ENCODE measurements at regions not wholly inside any gene's neighbourhood (a gene's known extent, or its start where the extent isn't known, plus 50 kb on each side); places are given as distances from the start of the nearest gene placed in this dataset.

DNA sequence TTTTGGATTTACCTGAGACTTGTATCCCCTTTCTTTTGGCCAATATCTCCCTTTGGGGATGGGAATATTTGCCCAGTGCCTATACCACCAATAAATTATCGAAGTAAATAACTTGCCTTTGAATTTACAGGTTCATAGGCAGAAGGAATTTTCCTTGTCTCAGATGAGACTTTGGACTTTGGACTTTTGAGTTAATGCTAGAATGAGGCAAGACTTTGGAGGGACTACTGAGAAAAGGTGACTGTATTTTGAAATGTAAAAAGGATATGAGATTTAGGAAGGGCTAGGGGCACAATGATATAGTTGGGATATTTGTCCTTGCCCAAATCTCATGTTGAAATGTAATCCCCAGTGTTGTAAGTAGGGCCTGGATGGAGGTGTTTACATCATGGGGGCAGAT, 384.5 kb upstream of the GHITM start:
- dilution Hi-C loops (cut with MboI; ENCODE audit: extremely low pct_ligation_motif_present, low sequenced_read_pairs) (no loop called here), intact Hi-C loops (cut with micrococcal nuclease) (no loop called here)
- FAIRE-seq: no peak
- Histone ChIP-seq H3K27me3 (ENCODE audit: control insufficient read depth in 2 of 2, insufficient read depth in 2 of 2, low read length in 2 of 2) (no peaks in the 10 kb centered on the region), H3K4me3 (replicated peaks in 1 of 3; ENCODE audit: insufficient read depth in 1 of 3, low read depth in 1 of 3, low read length in 3 of 3) (no peak overlapping the region), H3K36me3 (ENCODE audit: control insufficient read depth in 2 of 2, extremely low read depth in 1 of 2, insufficient read depth in 2 of 2, low read length in 2 of 2) (no peaks in the 10 kb centered on the region), H3K4me1 (ENCODE audit: control insufficient read depth, extremely low read depth, insufficient read depth, low read length) (no peaks in the 10 kb centered on the region), H2AFZ (ENCODE audit: low read depth, low read length) (no peak overlapping the region), H3K9me1 (replicated peaks; ENCODE audit: control insufficient read depth, extremely low read depth, insufficient read depth, low read length) (no peaks in the 10 kb centered on the region), H3K27ac (ENCODE audit: insufficient read depth, low read depth, low read length) (no peak overlapping the region), H3K9me3 (replicated peaks; ENCODE audit: control insufficient read depth, insufficient read depth, low read length) (no peaks in the 10 kb centered on the region), H3K9ac (replicated peaks; ENCODE audit: extremely low read depth, insufficient read depth, low read length) (no peak overlapping the region), H3K79me2 (ENCODE audit: control insufficient read depth, insufficient read depth, low read length) (no peaks in the 10 kb centered on the region), H3K4me2 (ENCODE audit: insufficient read depth, low read length) (no peak overlapping the region), H4K20me1 (replicated peaks; ENCODE audit: control insufficient read depth, extremely low read depth, insufficient read depth, low read length) (no peaks in the 10 kb centered on the region)
- ChIA-PET POLR2A (no interaction called here), CTCF (interaction anchor here (1.1 kb wide), 1 partner anchor 11 kb away, joined by 3 read pairs; no protein-coding TSS in a partner anchor)
- no TSS peak for BruUV-seq (replicated peaks)
- DNase-seq (ENCODE audit: low read depth, low spot score): no peak
- TF ChIP-seq FOS (IDR thresholded peaks at IDR 0.05; ENCODE audit: borderline replicate concordance, insufficient read depth, low read length): no peak
- no peak for TF ChIP-seq EZH2 (IDR thresholded peaks at IDR 0.05; ENCODE audit: borderline replicate concordance, low read depth, low read length, severe bottlenecking)
- TF ChIP-seq GATA2 (IDR thresholded peaks at IDR 0.05; ENCODE audit: insufficient read depth, insufficient read length, low read depth, low read length): no peak
- TF ChIP-seq, protein P1, sequence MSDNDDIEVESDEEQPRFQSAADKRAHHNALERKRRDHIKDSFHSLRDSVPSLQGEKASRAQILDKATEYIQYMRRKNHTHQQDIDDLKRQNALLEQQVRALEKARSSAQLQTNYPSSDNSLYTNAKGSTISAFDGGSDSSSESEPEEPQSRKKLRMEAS (IDR thresholded peaks at IDR 0.05; ENCODE audit: insufficient read depth, insufficient read length): no peak

DNA sequence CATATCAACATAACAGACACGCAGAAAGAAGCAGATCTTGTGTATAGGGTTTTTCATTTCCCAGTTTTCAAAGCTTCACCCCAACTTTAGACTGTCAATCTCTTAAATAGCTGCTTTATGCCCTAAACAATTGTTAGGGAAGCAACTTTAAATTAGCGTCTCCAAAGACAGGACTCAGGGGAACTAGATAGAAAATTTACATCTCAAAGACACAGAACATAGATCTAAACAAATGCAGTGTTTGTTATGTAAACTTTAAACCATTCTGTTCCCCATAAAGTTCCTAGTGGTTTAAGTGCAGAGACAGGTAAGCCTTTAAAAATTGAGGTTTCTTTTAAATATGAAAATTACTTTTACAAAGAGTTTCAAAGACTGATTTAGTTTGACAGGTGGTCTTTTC, 379.2 kb upstream of the GHITM start:
- TF ChIP-seq FOS (IDR thresholded peaks at IDR 0.05; ENCODE audit: borderline replicate concordance, insufficient read depth, low read length): no peak
- no peak for TF ChIP-seq EZH2 (IDR thresholded peaks at IDR 0.05; ENCODE audit: borderline replicate concordance, low read depth, low read length, severe bottlenecking)
- TF ChIP-seq MYC (IDR thresholded peaks at IDR 0.05; ENCODE audit: low read depth, low read length): no peak
- TF ChIP-seq POLR2A (IDR thresholded peaks at IDR 0.05; ENCODE audit: low read depth, low read length): no peak
- no peak for TF ChIP-seq JUN (IDR thresholded peaks at IDR 0.05; ENCODE audit: borderline replicate concordance, insufficient read depth, insufficient read length, low read depth)
- TF ChIP-seq, protein P2, sequence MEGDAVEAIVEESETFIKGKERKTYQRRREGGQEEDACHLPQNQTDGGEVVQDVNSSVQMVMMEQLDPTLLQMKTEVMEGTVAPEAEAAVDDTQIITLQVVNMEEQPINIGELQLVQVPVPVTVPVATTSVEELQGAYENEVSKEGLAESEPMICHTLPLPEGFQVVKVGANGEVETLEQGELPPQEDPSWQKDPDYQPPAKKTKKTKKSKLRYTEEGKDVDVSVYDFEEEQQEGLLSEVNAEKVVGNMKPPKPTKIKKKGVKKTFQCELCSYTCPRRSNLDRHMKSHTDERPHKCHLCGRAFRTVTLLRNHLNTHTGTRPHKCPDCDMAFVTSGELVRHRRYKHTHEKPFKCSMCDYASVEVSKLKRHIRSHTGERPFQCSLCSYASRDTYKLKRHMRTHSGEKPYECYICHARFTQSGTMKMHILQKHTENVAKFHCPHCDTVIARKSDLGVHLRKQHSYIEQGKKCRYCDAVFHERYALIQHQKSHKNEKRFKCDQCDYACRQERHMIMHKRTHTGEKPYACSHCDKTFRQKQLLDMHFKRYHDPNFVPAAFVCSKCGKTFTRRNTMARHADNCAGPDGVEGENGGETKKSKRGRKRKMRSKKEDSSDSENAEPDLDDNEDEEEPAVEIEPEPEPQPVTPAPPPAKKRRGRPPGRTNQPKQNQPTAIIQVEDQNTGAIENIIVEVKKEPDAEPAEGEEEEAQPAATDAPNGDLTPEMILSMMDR (IDR thresholded peaks at IDR 0.05; ENCODE audit: extremely low read depth in 1 of 2, insufficient read depth in 1 of 2, low read depth in 1 of 2, low read length in 2 of 2): no peak
- TF ChIP-seq, protein P1 (IDR thresholded peaks at IDR 0.05; ENCODE audit: insufficient read depth, insufficient read length): no peak
- TF ChIP-seq POLR2AphosphoS5 (IDR thresholded peaks at IDR 0.05; ENCODE audit: insufficient read depth, low read depth, low read length): no peak
- no peak for TF ChIP-seq GATA2 (IDR thresholded peaks at IDR 0.05; ENCODE audit: insufficient read depth, insufficient read length, low read depth, low read length)
- no peak for DNase-seq (ENCODE audit: low read depth, low spot score)
- Histone ChIP-seq H4K20me1 (replicated peaks; ENCODE audit: control insufficient read depth, extremely low read depth, insufficient read depth, low read length) (no peaks in the 10 kb centered on the region), H3K4me3 (replicated peaks in 1 of 3; ENCODE audit: insufficient read depth in 1 of 3, low read depth in 1 of 3, low read length in 3 of 3) (no peak overlapping the region), H3K27ac (ENCODE audit: insufficient read depth, low read depth, low read length) (no peak overlapping the region), H3K27me3 (ENCODE audit: control insufficient read depth in 2 of 2, insufficient read depth in 2 of 2, low read length in 2 of 2) (no peaks in the 10 kb centered on the region), H2AFZ (ENCODE audit: low read depth, low read length) (no peak overlapping the region), H3K9ac (replicated peaks; ENCODE audit: extremely low read depth, insufficient read depth, low read length) (no peak overlapping the region), H3K4me1 (ENCODE audit: control insufficient read depth, extremely low read depth, insufficient read depth, low read length) (no peaks in the 10 kb centered on the region), H3K4me2 (ENCODE audit: insufficient read depth, low read length) (no peak overlapping the region), H3K36me3 (ENCODE audit: control insufficient read depth in 2 of 2, extremely low read depth in 1 of 2, insufficient read depth in 2 of 2, low read length in 2 of 2) (no peaks in the 10 kb centered on the region), H3K9me1 (replicated peaks; ENCODE audit: control insufficient read depth, extremely low read depth, insufficient read depth, low read length) (no peaks in the 10 kb centered on the region), H3K9me3 (replicated peaks; ENCODE audit: control insufficient read depth, insufficient read depth, low read length) (no peaks in the 10 kb centered on the region), H3K79me2 (ENCODE audit: control insufficient read depth, insufficient read depth, low read length) (no peaks in the 10 kb centered on the region)
- POLR2A ChIA-PET: no interaction called here
- BruUV-seq (replicated peaks): no TSS peak
- dilution Hi-C loops (cut with MboI; ENCODE audit: extremely low pct_ligation_motif_present, low sequenced_read_pairs) (no loop called here), intact Hi-C loops (cut with micrococcal nuclease) (no loop called here)
- CTCF ChIA-PET: no interaction called here
- no peak for FAIRE-seq

All from endothelial cell of umbilical vein (primary cell).